AG04449 (cell line): ENCODE measurements at regions not wholly inside any gene's neighbourhood (a gene's known extent, or its start where the extent isn't known, plus 50 kb on each side); places are given as distances from the start of the nearest gene placed in this dataset.

Experiments used
- CTCF ChIA-PET: fragments of 350-600 bp; formaldehyde crosslinking; extraction: SDS; loops from one replicate; lab custom pipeline; 2021; ENCODE audit warnings: antibody characterized with exemption; lab: Yijun Ruan, JAX
- POLR2A ChIA-PET: fragments of 400-600, 350-600 bp; formaldehyde crosslinking; extraction: SDS; loops from one replicate; lab custom pipeline; 2020; ENCODE audit warnings: antibody characterized with exemption, inconsistent platforms; lab: Yijun Ruan, JAX
- DNase-seq: peaks from one replicate; pipeline ENCODE4 v3.0.0-alpha.2; 2010; ENCODE audit warnings: low read depth, low spot score
- H3K4me3 ChIP-seq: 2 replicates; pipeline ENCODE4 v1.5.1; 2011; ENCODE audit warnings: low read depth, mild to moderate bottlenecking, control low read depth, low read length
- CTCF ChIP-seq: IDR thresholded peaks from one replicate; pipeline ENCODE4 v1.5.1; 2011; ENCODE audit warnings: mild to moderate bottlenecking, moderate library complexity, low read length, control low read depth, inconsistent platforms; ENCODE audit not compliant: insufficient read depth; ENCODE audit errors: missing control alignments

DNA sequence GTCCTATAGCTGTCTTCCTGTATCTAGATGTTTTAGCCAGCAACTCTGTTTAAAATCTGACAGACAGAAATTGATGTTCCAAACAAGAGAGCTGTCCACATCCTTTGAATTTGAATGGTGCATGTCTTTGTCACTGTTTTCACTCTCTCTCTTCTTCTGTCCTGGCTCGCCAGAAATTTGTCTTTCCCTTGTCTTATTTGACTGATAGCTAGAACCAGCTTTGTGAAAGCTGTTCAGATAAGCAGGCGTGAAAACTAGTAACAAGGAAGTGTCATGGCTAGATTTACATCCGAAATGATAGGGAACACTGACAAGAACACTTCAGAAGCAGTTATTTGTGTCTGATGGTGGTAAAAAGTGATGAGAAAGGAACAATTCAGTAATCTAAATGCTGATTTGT, 354.9 kb upstream of the SLITRK1 start:
- no peak for DNase-seq
- no peak overlapping the region for H3K4me3 ChIP-seq
- TF ChIP-seq CTCF = no peak
- ChIA-PET CTCF (no interaction called here), POLR2A (no interaction called here)

DNA sequence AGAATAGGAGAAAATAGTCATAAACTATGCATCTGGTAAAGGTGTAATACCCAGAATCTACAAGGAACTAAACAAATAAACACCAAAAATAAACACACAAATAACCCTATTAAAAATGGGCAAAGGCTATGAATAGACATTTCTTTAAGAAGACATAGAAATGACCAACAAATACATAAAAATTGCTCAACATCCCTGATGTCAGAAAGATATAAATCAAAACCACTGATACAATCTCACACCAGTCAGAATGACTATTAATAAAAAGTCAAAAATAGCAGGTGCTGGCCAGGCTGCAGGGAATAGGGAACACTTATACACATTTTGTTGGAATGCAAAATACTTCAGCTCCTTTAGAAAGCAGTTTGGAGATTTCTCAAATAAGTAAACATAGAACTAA, 352.1 kb upstream of the SLITRK1 start:
- H3K4me3 ChIP-seq = no peak overlapping the region
- CTCF ChIA-PET = no interaction called here
- DNase-seq = no peak
- no peak for TF ChIP-seq CTCF
- POLR2A ChIA-PET = no interaction called here

GRCh38 chr13:84230568-84230967, 348.3 kb upstream of the SLITRK1 start:
- POLR2A ChIA-PET = no interaction called here
- CTCF ChIA-PET = no interaction called here
- no peak overlapping the region for H3K4me3 ChIP-seq
- no peak for DNase-seq
- no peak for TF ChIP-seq CTCF

DNA sequence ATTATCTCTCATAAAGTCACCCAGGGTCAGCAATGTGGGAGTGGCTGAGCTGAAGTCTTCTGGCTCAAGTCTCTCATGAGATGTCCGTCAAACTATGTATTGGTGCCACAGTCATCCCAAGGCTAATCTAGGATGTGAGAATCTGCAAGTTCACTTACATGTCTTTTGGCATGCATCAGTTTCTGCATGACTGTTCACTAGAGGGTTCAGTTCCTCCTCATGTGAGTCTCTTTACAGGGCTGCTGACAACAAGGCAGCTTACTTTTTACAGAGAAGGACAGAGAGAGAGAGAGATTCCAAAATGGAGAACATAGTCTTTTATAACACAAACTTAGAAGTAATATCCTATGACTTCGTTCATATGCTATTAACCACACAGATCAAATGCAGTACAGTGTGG, 328.8 kb upstream of the SLITRK1 start:
- no peak for DNase-seq
- no peak for TF ChIP-seq CTCF
- no peak overlapping the region for H3K4me3 ChIP-seq
- ChIA-PET POLR2A (no interaction called here), CTCF (no interaction called here)

DNA sequence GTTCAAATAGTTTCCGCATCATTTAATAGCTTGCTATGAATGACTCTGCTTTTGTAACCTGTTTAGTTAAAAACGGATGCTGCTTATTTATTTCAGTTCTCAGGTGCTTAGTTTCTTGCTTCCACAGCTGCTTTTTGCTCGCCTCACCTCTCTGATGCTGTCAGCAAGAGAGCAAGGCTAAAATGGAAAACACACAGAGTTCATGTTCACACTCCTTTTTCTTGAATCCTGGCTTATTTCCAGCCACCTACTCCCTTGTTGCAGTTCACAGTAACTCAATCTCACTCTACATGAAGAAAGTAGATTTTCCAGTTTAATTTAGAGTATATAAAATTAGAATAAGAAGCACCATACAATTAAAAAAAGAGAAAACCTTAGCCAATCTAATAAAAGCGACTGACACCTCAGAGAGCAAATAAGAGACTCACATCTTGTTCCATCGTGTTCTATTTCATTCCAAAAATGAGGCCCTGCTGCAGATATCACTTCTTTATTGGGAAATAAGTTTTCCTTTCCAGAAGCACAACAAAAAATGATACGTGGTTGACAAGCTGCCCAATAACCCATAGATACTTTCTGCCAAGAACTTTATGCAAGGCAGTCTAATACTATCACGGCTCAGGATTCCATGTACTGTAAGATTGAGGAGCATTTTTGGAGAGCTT, 326.1 kb upstream of the SLITRK1 start:
- H3K4me3 ChIP-seq = no peak overlapping the region
- ChIA-PET CTCF (interaction anchor here (0.6 to 1.2 kb wide), 2 partner anchors 11 to 788 kb away, joined by 3 read pairs; no protein-coding TSS in a partner anchor), POLR2A (no interaction called here)
- TF ChIP-seq CTCF = no peak
- DNase-seq = no peak

- ChIA-PET POLR2A (no interaction called here), CTCF (interaction anchor here (0.6 kb wide), 1 partner anchor 787 kb away, joined by 3 read pairs; no protein-coding TSS in a partner anchor)
- no peak overlapping the region for H3K4me3 ChIP-seq
- TF ChIP-seq CTCF = no peak
- DNase-seq = no peak
These were observed 325.2 kb upstream of the SLITRK1 start for GRCh38 chr13:84207509-84207908.
